Natural killer cell (primary cell): ENCODE measurements at regions not wholly inside any gene's neighbourhood (a gene's known extent, or its start where the extent isn't known, plus 50 kb on each side); places are given as distances from the start of the nearest gene placed in this dataset.

Experiments
- ATAC-seq, 3 donors: fragments of 150-1000 bp in 2 of 3; fragments of 200-7000 bp in 1 of 3; cut with Tn5 transposase; 1 replicate in 1 of 3; 2 replicates in 2 of 3; pipeline ENCODE4 v1.10.0; 2021; ENCODE audit warnings: mild to moderate bottlenecking in 2 of 3, moderate library complexity in 2 of 3
- DNase-seq, 2 donors: peaks; one replicate each; pipeline versions ENCODE4 v3.0.0 to v3.0.0-alpha.2; 2013 to 2021; ENCODE audit warnings: mixed read lengths in 1 of 2
- H3K27ac ChIP-seq: one replicate; pipeline ENCODE4 v1.5.1; 2013; ENCODE audit warnings: mild to moderate bottlenecking, low read length
- H3K27me3 ChIP-seq: one replicate; pipeline ENCODE4 v1.6.1; 2013; ENCODE audit warnings: low read length; ENCODE audit not compliant: control insufficient read depth, insufficient read depth
- H3K36me3 ChIP-seq: one replicate; pipeline ENCODE4 v1.6.1; 2013; ENCODE audit warnings: low read length; ENCODE audit not compliant: control insufficient read depth, insufficient read depth
- H3K4me1 ChIP-seq: one replicate; pipeline ENCODE4 v1.6.1; 2013; ENCODE audit warnings: low read length; ENCODE audit not compliant: control insufficient read depth, insufficient read depth
- H3K4me3 ChIP-seq: one replicate; pipeline ENCODE4 v1.5.1; 2013; ENCODE audit warnings: low read length
- H3K9me3 ChIP-seq: one replicate; pipeline ENCODE4 v1.6.1; 2013; ENCODE audit warnings: low read length; ENCODE audit not compliant: control insufficient read depth, insufficient read depth
- H3K27ac Mint-ChIP-seq, 2 donors: one replicate each; pipeline ENCODE4 v1.8.0; 2022; ENCODE audit warnings: mild to moderate bottlenecking in 2 of 2, mixed read lengths in 2 of 2, moderate library complexity in 1 of 2
- H3K27me3 Mint-ChIP-seq, 2 donors: one replicate each; pipeline ENCODE4 v1.8.0; 2022; ENCODE audit warnings: low read depth in 2 of 2, mixed read lengths in 2 of 2
- H3K36me3 Mint-ChIP-seq: one replicate; pipeline ENCODE4 v1.8.0; 2022; ENCODE audit warnings: mixed read lengths
- H3K4me1 Mint-ChIP-seq, 2 donors: one replicate each; pipeline ENCODE4 v1.8.0; 2022; ENCODE audit warnings: mixed read lengths in 2 of 2
- H3K4me3 Mint-ChIP-seq: one replicate; pipeline ENCODE4 v1.8.0; 2022; ENCODE audit warnings: mild to moderate bottlenecking, moderate library complexity, mixed read lengths
- H3K9me3 Mint-ChIP-seq, 2 donors: one replicate each; pipeline ENCODE4 v1.8.0; 2022; ENCODE audit warnings: mixed read lengths in 2 of 2
- WGBS: methylation state at CpG from one replicate; pipeline ENCODE4 v1.1.7; 2013; ENCODE audit warnings: missing lambda C conversion rate; ENCODE audit not compliant: insufficient coverage; 5-methylcytosine and 5-hydroxymethylcytosine counted together
- intact Hi-C: fragments of 100-400 bp; cut with micrococcal nuclease; formaldehyde crosslinking; loops from one replicate; pipeline ENCODE4 v1.14.2; 2022
- TF ChIP-seq, protein P1 (sequence below): fragments of 200-600 bp; IDR thresholded peaks from one replicate; pipeline ENCODE4 v1.8.0; 2022; ENCODE audit warnings: antibody characterized with exemption

GRCh38 chr2:224286923-224287322 is 115.0 kb downstream of the FAM124B start:
- no peak for DNase-seq
- no peaks in the 10 kb centered on the region for H3K9me3 ChIP-seq
- Mint-ChIP-seq H3K27me3 (peaks cover 31 to 54% of the 10 kb centered on the region in 2 donors), H3K36me3 (no peaks in the 10 kb centered on the region), H3K4me1 (no peaks in the 10 kb centered on the region), H3K4me3 (no peak overlapping the region), H3K27ac (no peak overlapping the region), H3K9me3 (no peaks in the 10 kb centered on the region)
- H3K27me3 ChIP-seq, result peaks cover 3% of the 10 kb centered on the region
- intact Hi-C loops, result no loop called here
- H3K4me3 ChIP-seq, result no peak overlapping the region
- ATAC-seq, result no peak
- 80% methylated on average over 1 of the region's 2 CpGs for WGBS
- no peak overlapping the region for H3K27ac ChIP-seq
- H3K4me1 ChIP-seq, result no peaks in the 10 kb centered on the region
- no peaks in the 10 kb centered on the region for H3K36me3 ChIP-seq
- TF ChIP-seq, protein P1, sequence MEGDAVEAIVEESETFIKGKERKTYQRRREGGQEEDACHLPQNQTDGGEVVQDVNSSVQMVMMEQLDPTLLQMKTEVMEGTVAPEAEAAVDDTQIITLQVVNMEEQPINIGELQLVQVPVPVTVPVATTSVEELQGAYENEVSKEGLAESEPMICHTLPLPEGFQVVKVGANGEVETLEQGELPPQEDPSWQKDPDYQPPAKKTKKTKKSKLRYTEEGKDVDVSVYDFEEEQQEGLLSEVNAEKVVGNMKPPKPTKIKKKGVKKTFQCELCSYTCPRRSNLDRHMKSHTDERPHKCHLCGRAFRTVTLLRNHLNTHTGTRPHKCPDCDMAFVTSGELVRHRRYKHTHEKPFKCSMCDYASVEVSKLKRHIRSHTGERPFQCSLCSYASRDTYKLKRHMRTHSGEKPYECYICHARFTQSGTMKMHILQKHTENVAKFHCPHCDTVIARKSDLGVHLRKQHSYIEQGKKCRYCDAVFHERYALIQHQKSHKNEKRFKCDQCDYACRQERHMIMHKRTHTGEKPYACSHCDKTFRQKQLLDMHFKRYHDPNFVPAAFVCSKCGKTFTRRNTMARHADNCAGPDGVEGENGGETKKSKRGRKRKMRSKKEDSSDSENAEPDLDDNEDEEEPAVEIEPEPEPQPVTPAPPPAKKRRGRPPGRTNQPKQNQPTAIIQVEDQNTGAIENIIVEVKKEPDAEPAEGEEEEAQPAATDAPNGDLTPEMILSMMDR, result no peak

GRCh38 chr2:224284134-224284946 is 117.6 kb downstream of the FAM124B start:
- Mint-ChIP-seq H3K36me3 (no peaks in the 10 kb centered on the region), H3K27me3 (peaks cover 19 to 44% of the 10 kb centered on the region in 2 donors), H3K27ac (no peak overlapping the region), H3K4me1 (no peaks in the 10 kb centered on the region), H3K4me3 (no peak overlapping the region), H3K9me3 (no peaks in the 10 kb centered on the region)
- peak in 1 of 3 donors; percentile 29 for ATAC-seq
- Histone ChIP-seq H3K9me3 (no peaks in the 10 kb centered on the region), H3K27ac (no peak overlapping the region), H3K4me1 (no peaks in the 10 kb centered on the region), H3K36me3 (no peaks in the 10 kb centered on the region), H3K4me3 (no peak overlapping the region), H3K27me3 (no peaks in the 10 kb centered on the region)
- peak in 1 of 2 donors; percentile 60 for DNase-seq
- TF ChIP-seq, protein P1, result peak; percentile 78
- no CpG with 5 or more reads among the region's 1 CpG for WGBS
- intact Hi-C loops, result loop anchor here (1.0 to 5.0 kb wide), 3 partner anchors 291 to 557 kb away; no protein-coding TSS in a partner anchor

DNA sequence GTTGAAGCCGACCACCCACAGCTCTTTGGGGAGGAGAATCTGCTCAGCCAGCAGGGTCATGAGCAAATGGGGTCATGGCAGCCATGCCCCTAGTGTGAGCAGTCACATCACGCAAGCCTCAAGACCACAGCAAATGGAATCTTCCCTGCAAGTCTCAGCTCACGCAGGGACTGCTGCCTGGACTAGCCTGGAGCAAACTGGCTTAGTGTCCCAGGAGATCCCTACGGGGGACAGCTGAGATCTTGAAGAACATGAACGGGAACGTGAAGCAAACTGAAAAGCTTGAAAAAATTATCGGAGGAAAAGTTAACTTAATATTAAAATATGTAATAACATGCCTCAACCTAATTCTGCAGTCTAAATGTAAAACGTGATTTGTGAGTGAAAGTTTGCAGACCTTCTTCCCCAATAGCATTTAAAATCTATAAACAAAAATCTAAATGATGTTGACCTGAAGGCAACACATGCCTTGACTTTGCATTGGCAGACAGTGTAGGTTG is 118.4 kb downstream of the FAM124B start:
- no peaks in the 10 kb centered on the region for H3K4me1 ChIP-seq
- no peaks in the 10 kb centered on the region for H3K9me3 Mint-ChIP-seq
- H3K36me3 ChIP-seq, result no peaks in the 10 kb centered on the region
- no peak overlapping the region for H3K27ac Mint-ChIP-seq
- no peak overlapping the region for H3K27ac ChIP-seq
- H3K9me3 ChIP-seq, result no peaks in the 10 kb centered on the region
- H3K27me3 ChIP-seq, result no peaks in the 10 kb centered on the region
- H3K4me1 Mint-ChIP-seq, result no peaks in the 10 kb centered on the region
- peaks cover 17 to 46% of the 10 kb centered on the region in 2 donors for H3K27me3 Mint-ChIP-seq
- 84% methylated on average over 5 of the region's 8 CpGs for WGBS
- no peak overlapping the region for H3K4me3 Mint-ChIP-seq
- no peak overlapping the region for H3K4me3 ChIP-seq
- TF ChIP-seq, protein P1, result no peak
- ATAC-seq (no peak), DNase-seq (no peak)
- no peaks in the 10 kb centered on the region for H3K36me3 Mint-ChIP-seq
- intact Hi-C loops, result loop anchor here (5.0 kb wide), 1 partner anchor 556 kb away; no protein-coding TSS in a partner anchor
